B cell (primary cell): ENCODE measurements at regions not wholly inside any gene's neighbourhood (a gene's known extent, or its start where the extent isn't known, plus 50 kb on each side); places are given as distances from the start of the nearest gene placed in this dataset.

Experiments used
- ATAC-seq: fragments of 200-7000 bp; cut with Tn5 transposase; one replicate; pipeline ENCODE4 v1.10.0; 2021; ENCODE audit warnings: low read depth, mild to moderate bottlenecking, moderate number of reproducible peaks, moderate library complexity
- CTCF ChIA-PET: fragments of 350-600 bp; sonication (Branson Sonifier 250); formaldehyde crosslinking; loops from one replicate; lab custom pipeline; 2021; ENCODE audit warnings: antibody characterized with exemption, inconsistent platforms; lab: Charles Lee
- POLR2A ChIA-PET: fragments of 350-600 bp; sonication (Branson Sonifier 250); formaldehyde crosslinking; loops from one replicate; lab custom pipeline; 2021; ENCODE audit warnings: antibody characterized with exemption; lab: Charles Lee
- DNase-seq: peaks from one replicate; pipeline ENCODE4 v3.0.0; 2013
- H2AFZ ChIP-seq: 2 replicates; pipeline ENCODE4 v1.6.1; 2012; ENCODE audit warnings: mild to moderate bottlenecking, low read depth, low read length; ENCODE audit not compliant: insufficient read depth, poor library complexity, severe bottlenecking
- H3K27ac ChIP-seq, 2 donors: 1 replicate in 1 of 2; 2 replicates in 1 of 2; pipeline ENCODE4 v1.5.1; 2012 to 2013; ENCODE audit warnings: low read length in 2 of 2, mild to moderate bottlenecking in 2 of 2, moderate library complexity in 1 of 2
- H3K27me3 ChIP-seq, 4 experiments: fragments of 200-600 bp in 1 of 4; sonication (generic) in 1 of 4; replicated peaks in 1 of 4; 1 replicate in 2 of 4; 2 replicates in 2 of 4; pipeline versions ENCODE4 v1.6.1 to v1.7.0; 2013 to 2016; ENCODE audit warnings: low read length in 3 of 4, mild to moderate bottlenecking in 2 of 4, mixed read lengths in 1 of 4, moderate library complexity in 1 of 4; ENCODE audit not compliant: insufficient read depth in 4 of 4, control insufficient read depth in 3 of 4; ENCODE audit errors: control extremely low read depth in 1 of 4
- H3K36me3 ChIP-seq, 2 experiments: replicated peaks in 1 of 2; 1 replicate in 1 of 2; 2 replicates in 1 of 2; pipeline versions ENCODE4 v1.6.1 to v1.7.1; 2013; ENCODE audit warnings: low read length in 1 of 2; ENCODE audit not compliant: insufficient read depth in 2 of 2, control insufficient read depth in 1 of 2; ENCODE audit errors: control extremely low read depth in 1 of 2, extremely low read depth in 1 of 2
- H3K4me1 ChIP-seq, 2 donors: fragments of 200-600 bp in 1 of 2; sonication (generic) in 1 of 2; 1 replicate in 1 of 2; 2 replicates in 1 of 2; pipeline versions ENCODE4 v1.5.1 to v1.6.1; 2013 to 2017; ENCODE audit warnings: low read length in 2 of 2; ENCODE audit not compliant: control insufficient read depth in 2 of 2, insufficient read depth in 2 of 2
- H3K4me2 ChIP-seq: replicated peaks from 2 replicates; pipeline ENCODE3; 2012; ENCODE audit warnings: mild to moderate bottlenecking, low read depth, low read length; ENCODE audit not compliant: poor library complexity, severe bottlenecking
- H3K4me3 ChIP-seq, 5 experiments: fragments of 200-600 bp in 1 of 5; sonication (generic) in 1 of 5; 1 replicate in 3 of 5; 2 replicates in 2 of 5; pipeline versions ENCODE4 v1.5.1 to v1.7.0; 2011 to 2016; ENCODE audit warnings: low read length in 4 of 5, mild to moderate bottlenecking in 4 of 5, low read depth in 2 of 5, control low read depth in 1 of 5, moderate library complexity in 1 of 5; ENCODE audit not compliant: insufficient read depth in 1 of 5; ENCODE audit errors: control extremely low read depth in 1 of 5, extremely low read depth in 1 of 5
- H3K79me2 ChIP-seq: fragments of 200-600 bp; sonication (generic); one replicate; pipeline ENCODE4 v1.6.0; 2016; ENCODE audit warnings: low read length; ENCODE audit not compliant: control insufficient read depth, insufficient read depth
- H3K9ac ChIP-seq: fragments of 200-600 bp; sonication (generic); 2 replicates; pipeline ENCODE4 v1.6.1; 2017; ENCODE audit warnings: mild to moderate bottlenecking, low read length, moderate library complexity
- H3K9me3 ChIP-seq, 3 donors: one replicate each; pipeline versions ENCODE4 v1.6.1 to v1.7.1; 2013; ENCODE audit warnings: low read length in 2 of 3; ENCODE audit not compliant: control insufficient read depth in 2 of 3, insufficient read depth in 1 of 3; ENCODE audit errors: control extremely low read depth in 1 of 3
- H4K20me1 ChIP-seq: 2 replicates; pipeline ENCODE4 v1.6.0; 2012; ENCODE audit warnings: mild to moderate bottlenecking, low read length; ENCODE audit not compliant: insufficient read depth, control insufficient read depth, poor library complexity, severe bottlenecking
- H3K27ac Mint-ChIP-seq: one replicate; pipeline ENCODE4 v1.8.0; 2021; ENCODE audit warnings: mixed read lengths
- H3K27me3 Mint-ChIP-seq: one replicate; pipeline ENCODE4 v1.8.0; 2021; ENCODE audit warnings: mixed read lengths
- H3K4me1 Mint-ChIP-seq: one replicate; pipeline ENCODE4 v1.8.0; 2021; ENCODE audit warnings: mixed read lengths
- H3K4me3 Mint-ChIP-seq: one replicate; pipeline ENCODE4 v1.8.0; 2021; ENCODE audit warnings: mixed read lengths
- H3K9me3 Mint-ChIP-seq: one replicate; pipeline ENCODE4 v1.8.0; 2022; ENCODE audit warnings: mixed read lengths; ENCODE audit not compliant: insufficient read depth
- CTCF ChIP-seq: fragments of 200-600 bp; IDR thresholded peaks from one replicate; pipeline ENCODE4 v1.8.0; 2022; ENCODE audit warnings: antibody characterized with exemption, mild to moderate bottlenecking
- EZH2 ChIP-seq: IDR thresholded peaks from 2 replicates; pipeline ENCODE4 v1.6.1; 2012; ENCODE audit warnings: borderline replicate concordance, low read depth, mild to moderate bottlenecking, moderate library complexity, low read length; ENCODE audit not compliant: insufficient read depth, poor library complexity, severe bottlenecking
- WGBS: methylation state at CpG from one replicate; pipeline ENCODE4 v1.1.5; 2013; ENCODE audit warnings: missing lambda C conversion rate; ENCODE audit not compliant: insufficient coverage; 5-methylcytosine and 5-hydroxymethylcytosine counted together
- intact Hi-C: fragments of 100-400 bp; cut with micrococcal nuclease; formaldehyde crosslinking; loops from one replicate; pipeline ENCODE4 v1.10.0; 2022

GRCh38 chr18:21943456-21943855 lies 202.9 kb downstream of the MIB1 start:
- Histone ChIP-seq H3K4me1 (no peaks in the 10 kb centered on the region), H3K36me3 (no peaks in the 10 kb centered on the region), H3K27ac (no peak overlapping the region), H3K79me2 (no peaks in the 10 kb centered on the region), H2AFZ (no peak overlapping the region), H3K27me3 (no peaks in the 10 kb centered on the region), H3K4me2 (no peak overlapping the region), H3K4me3 (no peak overlapping the region), H4K20me1 (no peaks in the 10 kb centered on the region), H3K9ac (no peak overlapping the region), H3K9me3 (no peaks in the 10 kb centered on the region)
- TF ChIP-seq EZH2 (no peak), CTCF (no peak)
- peaks cover 17% of the 10 kb centered on the region for H3K27me3 Mint-ChIP-seq
- WGBS, result 88% methylated on average over 1 of the region's 4 CpGs
- POLR2A ChIA-PET, result no interaction called here
- H3K4me3 Mint-ChIP-seq, result no peak overlapping the region
- DNase-seq (no peak), ATAC-seq (no peak)
- no peak overlapping the region for H3K27ac Mint-ChIP-seq
- CTCF ChIA-PET, result no interaction called here
- H3K4me1 Mint-ChIP-seq, result no peaks in the 10 kb centered on the region
- intact Hi-C loops, result no loop called here
- no peaks in the 10 kb centered on the region for H3K9me3 Mint-ChIP-seq

DNA sequence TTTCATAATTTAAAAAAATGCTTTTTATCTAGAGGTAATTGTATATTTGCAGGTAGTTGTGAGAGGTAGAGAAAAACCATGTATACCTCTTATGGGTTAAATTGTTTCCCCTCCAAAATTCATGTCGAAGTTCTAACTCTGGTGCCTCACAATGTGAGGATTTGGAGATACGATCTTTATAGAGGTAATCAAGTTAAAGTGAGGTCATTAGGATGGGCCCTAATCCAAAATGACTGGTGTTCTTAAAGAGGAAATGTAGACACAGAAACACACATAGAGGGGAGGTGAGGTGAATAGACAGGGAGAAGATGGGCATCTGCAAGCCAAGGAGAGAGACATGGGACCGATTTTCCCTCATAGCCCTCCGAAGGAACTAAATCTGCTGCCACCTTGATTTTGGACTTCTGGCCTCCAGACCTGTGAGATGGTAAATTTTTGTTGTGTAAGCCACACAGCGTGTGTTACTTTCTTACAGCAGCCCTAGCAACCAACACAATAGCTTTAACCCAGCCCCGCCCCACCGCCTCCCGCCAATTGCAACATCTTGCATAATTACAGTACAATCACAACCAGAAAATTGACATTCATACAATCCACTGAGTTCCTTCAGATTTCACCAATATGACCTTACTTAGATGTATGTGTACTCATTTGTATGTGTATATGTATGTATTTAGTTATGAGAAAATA lies 208.9 kb downstream of the MIB1 start:
- POLR2A ChIA-PET, result interaction anchor here (0.7 kb wide), 1 partner anchor 173 kb away, joined by 3 read pairs; no protein-coding TSS in a partner anchor
- Mint-ChIP-seq H3K27me3 (peaks cover 31% of the 10 kb centered on the region), H3K27ac (no peak overlapping the region), H3K4me1 (no peaks in the 10 kb centered on the region), H3K4me3 (no peak overlapping the region), H3K9me3 (no peaks in the 10 kb centered on the region)
- Histone ChIP-seq H3K79me2 (no peaks in the 10 kb centered on the region), H2AFZ (no peak overlapping the region), H3K9ac (no peak overlapping the region), H4K20me1 (no peaks in the 10 kb centered on the region), H3K4me2 (no peak overlapping the region), H3K27ac (no peak overlapping the region), H3K36me3 (no peaks in the 10 kb centered on the region), H3K4me3 (no peak overlapping the region), H3K27me3 (peaks cover 0 to 4% (median 0%) of the 10 kb centered on the region in 4 experiments), H3K9me3 (no peaks in the 10 kb centered on the region), H3K4me1 (no peaks in the 10 kb centered on the region)
- intact Hi-C loops, result no loop called here
- no peak for TF ChIP-seq CTCF
- TF ChIP-seq EZH2, result no peak
- 86% methylated on average over 4 of the region's 8 CpGs for WGBS
- DNase-seq (no peak), ATAC-seq (no peak)
- CTCF ChIA-PET, result interaction anchor here (0.7 kb wide), 1 partner anchor 105 kb away, joined by 3 read pairs; no protein-coding TSS in a partner anchor
